ENCODE measurements at regions not wholly inside any gene's neighbourhood (a gene's known extent, or its start where the extent isn't known, plus 50 kb on each side); places are given as distances from the start of the nearest gene placed in this dataset.

- TF ChIP-seq CTCF (IDR thresholded peaks at IDR 0.05) (no peak), POLR2A (IDR thresholded peaks at IDR 0.05) (no peak)
Observed at GRCh38 chr15:26101443-26101842, 238.3 kb upstream of the ATP10A start.

Data from body of pancreas (tissue), 4 donors.